HG03196 (cell line): ENCODE measurements at regions not wholly inside any gene's neighbourhood (a gene's known extent, or its start where the extent isn't known, plus 50 kb on each side); places are given as distances from the start of the nearest gene placed in this dataset.

Source experiments
- ATAC-seq: cut with Tn5 transposase; IDR thresholded peaks from one replicate; pipeline ENCODE4 v1.9.1; 2021; ENCODE audit not compliant: unreplicated experiment

DNA sequence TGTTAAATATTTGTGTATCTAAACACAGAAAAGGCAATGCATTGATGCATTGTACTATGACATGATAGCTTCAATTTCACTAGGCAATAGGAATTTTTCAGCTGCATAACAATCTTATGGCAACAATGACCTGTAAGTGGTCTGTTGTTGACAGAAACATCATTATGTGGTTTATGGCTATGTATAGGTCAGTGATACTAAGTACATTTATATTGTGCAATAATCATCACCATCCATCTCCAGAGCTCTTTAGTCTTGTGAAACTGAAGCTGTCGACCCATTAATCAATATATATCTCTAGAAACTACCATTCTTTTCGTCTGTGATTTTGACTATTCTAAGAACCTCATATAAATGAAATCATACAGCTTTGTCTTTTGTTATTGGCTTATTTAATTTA, 200.1 kb upstream of the ZNF717 start:
- ATAC-seq: no peak

GRCh38 chr3:76010252-76010651, 224.9 kb upstream of the ZNF717 start:
- no peak for ATAC-seq

DNA sequence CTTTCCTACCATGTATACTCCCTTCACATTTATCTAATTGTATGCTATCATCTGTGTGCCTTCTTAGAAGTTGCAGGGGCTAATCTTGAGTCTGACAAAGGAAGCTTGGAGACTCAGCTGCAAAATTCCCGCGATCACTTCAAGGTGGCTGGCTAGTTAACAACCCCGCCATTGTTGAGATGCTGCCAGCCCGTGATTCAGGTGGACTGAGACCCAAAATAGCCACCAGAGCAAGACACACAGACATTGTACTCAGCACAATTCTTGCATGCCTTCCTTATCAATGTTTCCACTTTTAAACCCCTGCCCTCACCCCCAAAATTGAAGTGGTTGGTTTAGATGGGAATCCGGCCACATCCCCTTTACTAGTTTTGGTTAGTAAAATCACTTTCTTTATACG, 225.8 kb upstream of the ZNF717 start:
- ATAC-seq: no peak

- ATAC-seq: no peak
These were observed 230.1 kb upstream of the ZNF717 start for GRCh38 chr3:76015496-76015895.

GRCh38 chr3:76016111-76016510, 230.8 kb upstream of the ZNF717 start:
- ATAC-seq: no peak

GRCh38 chr3:76016769-76017439, 231.6 kb upstream of the ZNF717 start:
- no peak for ATAC-seq

GRCh38 chr3:76021376-76021775, 236.0 kb upstream of the ZNF717 start:
- ATAC-seq: no peak

- no peak for ATAC-seq
These were observed 239.3 kb upstream of the ZNF717 start for GRCh38 chr3:76024640-76025039.

- no peak for ATAC-seq
These were observed 240.2 kb upstream of the ZNF717 start for GRCh38 chr3:76025561-76025960.

GRCh38 chr3:76026379-76026778, 241.0 kb upstream of the ZNF717 start:
- ATAC-seq: no peak

GRCh38 chr3:76028774-76029173, 243.4 kb upstream of the ZNF717 start:
- no peak for ATAC-seq

DNA sequence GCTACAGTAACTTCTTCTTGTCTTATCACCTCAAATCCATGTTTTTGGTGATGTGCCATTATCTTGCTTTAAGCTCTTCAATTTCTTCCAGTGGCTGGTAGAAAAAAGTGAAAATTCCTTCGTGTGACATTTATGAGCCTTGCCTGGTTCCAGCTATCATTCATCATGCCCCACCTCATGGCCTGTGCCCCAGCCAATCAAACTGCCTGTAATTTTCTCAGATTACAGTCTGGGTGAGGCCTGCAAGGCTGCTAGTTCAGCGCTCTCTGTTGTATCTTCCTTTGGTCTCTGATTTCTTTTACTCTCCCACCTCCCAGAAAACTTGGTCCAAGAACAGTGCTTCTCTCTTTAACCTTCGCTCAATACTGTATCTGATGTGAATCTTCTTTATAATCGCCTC, 249.3 kb upstream of the ZNF717 start:
- ATAC-seq: no peak

- ATAC-seq: no peak
These were observed 249.8 kb upstream of the ZNF717 start for GRCh38 chr3:76035117-76035516.

- ATAC-seq: no peak
These were observed 253.6 kb upstream of the ZNF717 start for GRCh38 chr3:76038949-76039348.

- no peak for ATAC-seq
These were observed 254.1 kb upstream of the ZNF717 start for GRCh38 chr3:76039431-76039830.

DNA sequence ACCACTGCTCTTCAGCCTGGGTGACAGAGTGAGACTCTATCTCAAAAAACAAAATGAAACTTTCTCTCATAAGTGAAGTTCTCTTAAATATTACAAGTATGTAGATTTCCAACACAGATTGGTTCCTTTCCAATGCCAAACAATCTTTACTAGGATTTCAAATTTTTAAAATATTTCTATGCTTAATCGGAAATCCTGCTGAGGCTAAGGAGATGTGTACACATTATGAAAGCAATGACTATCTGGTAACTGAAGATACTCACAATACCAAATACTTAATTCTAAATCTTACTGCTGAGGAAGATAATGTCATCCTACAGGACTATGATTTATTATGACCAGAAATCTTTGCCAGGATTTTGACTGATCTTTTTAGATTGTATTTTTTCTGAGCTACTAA, 255.6 kb upstream of the ZNF717 start:
- ATAC-seq: no peak

GRCh38 chr3:76043746-76044145, 258.4 kb upstream of the ZNF717 start:
- ATAC-seq: no peak

DNA sequence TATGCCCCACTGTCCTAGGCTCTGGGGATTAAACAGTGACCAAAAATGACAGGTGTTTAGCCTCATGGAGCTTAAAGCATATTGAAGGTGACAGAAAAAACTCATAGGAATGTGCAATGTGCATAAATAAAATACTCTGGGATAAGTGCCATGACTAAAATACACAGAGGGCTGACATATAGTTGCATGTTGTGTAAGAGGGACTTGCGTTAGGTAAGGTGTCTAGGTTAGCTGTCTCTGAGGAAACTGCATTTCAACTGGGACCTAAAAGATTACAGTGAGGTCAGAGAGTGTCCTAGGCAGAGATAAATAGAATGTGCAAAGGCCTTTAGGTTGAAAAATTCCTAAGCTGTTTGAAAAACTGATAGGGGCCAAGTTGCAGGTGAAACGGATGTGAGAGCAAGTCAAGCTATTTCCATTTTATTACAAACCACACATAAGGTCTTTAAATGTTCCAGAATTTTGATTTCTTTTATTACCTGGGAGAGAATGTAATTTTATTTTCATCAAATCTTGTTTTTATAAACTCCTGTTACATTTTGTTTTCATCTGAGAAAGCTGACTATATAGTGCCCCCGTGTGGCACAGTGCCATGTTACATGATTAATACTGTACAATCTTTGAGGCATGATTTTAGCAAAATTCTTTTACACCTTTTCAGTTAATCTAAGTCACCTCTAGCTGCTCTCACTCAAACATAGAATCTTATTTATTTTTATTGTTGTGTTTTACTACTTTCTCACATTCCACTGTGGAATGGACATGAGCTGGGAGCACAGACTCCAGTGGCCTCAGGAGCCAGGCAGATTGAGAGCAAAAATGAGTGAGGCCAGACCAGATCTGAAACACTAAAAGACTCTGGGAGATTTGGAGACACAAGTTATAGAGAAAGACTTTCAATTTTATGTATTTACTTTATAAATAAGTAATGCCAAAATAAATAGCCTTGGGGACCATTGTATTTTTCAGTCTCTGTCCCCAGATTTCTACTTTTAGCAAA, 259.6 kb upstream of the ZNF717 start:
- no peak for ATAC-seq

DNA sequence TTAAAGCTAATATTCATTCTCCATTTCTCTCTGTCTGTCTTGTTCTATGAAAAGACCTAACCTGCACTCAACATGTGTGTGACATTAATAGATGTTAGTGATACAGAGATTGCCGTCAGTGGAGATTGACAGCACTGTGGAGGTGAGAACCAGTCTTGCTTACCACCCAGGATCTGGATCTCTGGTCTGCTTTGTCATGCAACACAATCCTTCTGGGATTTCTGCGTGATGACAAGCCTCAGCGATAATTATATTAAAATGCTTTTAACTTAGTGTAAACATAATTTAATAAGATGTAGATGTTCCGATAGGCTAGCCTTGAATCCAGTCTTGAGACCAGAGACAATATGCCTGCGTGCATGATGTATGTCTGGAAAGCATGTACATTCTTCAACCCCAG, 262.0 kb upstream of the ZNF717 start:
- no peak for ATAC-seq

- ATAC-seq: no peak
These were observed 264.4 kb upstream of the ZNF717 start for GRCh38 chr3:76049776-76050175.

GRCh38 chr3:76051145-76051544, 265.8 kb upstream of the ZNF717 start:
- ATAC-seq: no peak

- no peak for ATAC-seq
These were observed 269.1 kb upstream of the ZNF717 start for GRCh38 chr3:76054404-76054803.
